Activated CD8-positive, alpha-beta T cell treated with anti-CD3 and anti-CD28 coated beads for 36 hours (primary cell): ENCODE measurements at regions not wholly inside any gene's neighbourhood (a gene's known extent, or its start where the extent isn't known, plus 50 kb on each side); places are given as distances from the start of the nearest gene placed in this dataset.

ENCODE experiments used
- ATAC-seq: fragments of 200-7000 bp; cut with Tn5 transposase; one replicate; pipeline ENCODE4 v1.10.0; 2021; ENCODE audit warnings: mild to moderate bottlenecking, moderate library complexity
- CTCF ChIA-PET: fragments of 350-600 bp; sonication (Branson Sonifier 250); formaldehyde crosslinking; loops from one replicate; lab custom pipeline; 2021; ENCODE audit warnings: antibody characterized with exemption; lab: Charles Lee
- POLR2A ChIA-PET: fragments of 350-600 bp; sonication (Branson Sonifier 250); formaldehyde crosslinking; loops from one replicate; lab custom pipeline; 2021; ENCODE audit warnings: antibody characterized with exemption; lab: Charles Lee
- DNase-seq: peaks from one replicate; pipeline ENCODE4 v3.0.0-alpha.2; 2020
- H3K27ac Mint-ChIP-seq: one replicate; pipeline ENCODE4 v1.8.0; 2021; ENCODE audit warnings: mild to moderate bottlenecking, mixed read lengths
- H3K27me3 Mint-ChIP-seq: one replicate; pipeline ENCODE4 v1.8.0; 2021; ENCODE audit warnings: mixed read lengths
- H3K36me3 Mint-ChIP-seq: one replicate; pipeline ENCODE4 v1.8.0; 2021; ENCODE audit warnings: low read depth, mixed read lengths
- H3K4me1 Mint-ChIP-seq: one replicate; pipeline ENCODE4 v1.8.0; 2021; ENCODE audit warnings: low read depth, mixed read lengths
- H3K4me3 Mint-ChIP-seq: one replicate; pipeline ENCODE4 v1.8.0; 2021; ENCODE audit warnings: mild to moderate bottlenecking, moderate library complexity, mixed read lengths
- H3K9me3 Mint-ChIP-seq: one replicate; pipeline ENCODE4 v1.8.0; 2021; ENCODE audit warnings: mixed read lengths
- intact Hi-C: fragments of 100-400 bp; cut with micrococcal nuclease; formaldehyde crosslinking; loops from one replicate; pipeline ENCODE4 v1.10.0; 2022
- TF ChIP-seq, protein P1 (sequence below): fragments of 200-600 bp; IDR thresholded peaks from one replicate; pipeline ENCODE4 v1.8.0; 2022; ENCODE audit warnings: antibody characterized with exemption, mild to moderate bottlenecking

DNA sequence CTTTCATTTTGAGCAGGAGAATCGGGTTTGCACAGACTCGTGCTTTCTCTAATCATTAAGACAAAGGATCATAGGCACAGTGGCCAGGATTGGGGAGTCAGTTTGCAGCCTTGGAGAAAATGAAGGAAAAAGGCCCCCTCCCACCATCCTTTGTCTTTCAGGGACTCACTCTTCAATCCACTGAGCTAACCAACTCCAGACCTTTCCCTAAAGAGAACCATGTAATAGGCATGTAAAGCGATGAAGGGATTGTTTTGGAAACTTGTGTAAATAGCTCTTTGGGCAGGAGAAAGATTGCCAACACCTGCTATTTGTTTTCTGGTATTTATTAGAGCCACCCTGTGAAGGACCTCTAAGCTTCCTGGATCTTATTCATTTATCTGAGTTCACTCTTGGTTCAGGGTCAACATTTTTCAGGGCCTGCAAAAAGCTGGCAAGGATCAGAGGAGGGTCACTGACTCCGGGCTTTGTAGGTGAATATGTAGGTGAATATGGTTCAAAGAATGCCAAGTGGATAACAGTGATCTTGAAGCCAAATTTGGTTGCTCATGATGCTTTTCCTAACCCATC lies 192.6 kb upstream of the FGGY start:
- intact Hi-C loops, result no loop called here
- Mint-ChIP-seq H3K27me3 (no peaks in the 10 kb centered on the region), H3K4me3 (no peak overlapping the region), H3K36me3 (no peaks in the 10 kb centered on the region), H3K27ac (no peak overlapping the region), H3K9me3 (no peaks in the 10 kb centered on the region), H3K4me1 (no peaks in the 10 kb centered on the region)
- POLR2A ChIA-PET, result no interaction called here
- ATAC-seq (no peak), DNase-seq (no peak)
- TF ChIP-seq, protein P1, sequence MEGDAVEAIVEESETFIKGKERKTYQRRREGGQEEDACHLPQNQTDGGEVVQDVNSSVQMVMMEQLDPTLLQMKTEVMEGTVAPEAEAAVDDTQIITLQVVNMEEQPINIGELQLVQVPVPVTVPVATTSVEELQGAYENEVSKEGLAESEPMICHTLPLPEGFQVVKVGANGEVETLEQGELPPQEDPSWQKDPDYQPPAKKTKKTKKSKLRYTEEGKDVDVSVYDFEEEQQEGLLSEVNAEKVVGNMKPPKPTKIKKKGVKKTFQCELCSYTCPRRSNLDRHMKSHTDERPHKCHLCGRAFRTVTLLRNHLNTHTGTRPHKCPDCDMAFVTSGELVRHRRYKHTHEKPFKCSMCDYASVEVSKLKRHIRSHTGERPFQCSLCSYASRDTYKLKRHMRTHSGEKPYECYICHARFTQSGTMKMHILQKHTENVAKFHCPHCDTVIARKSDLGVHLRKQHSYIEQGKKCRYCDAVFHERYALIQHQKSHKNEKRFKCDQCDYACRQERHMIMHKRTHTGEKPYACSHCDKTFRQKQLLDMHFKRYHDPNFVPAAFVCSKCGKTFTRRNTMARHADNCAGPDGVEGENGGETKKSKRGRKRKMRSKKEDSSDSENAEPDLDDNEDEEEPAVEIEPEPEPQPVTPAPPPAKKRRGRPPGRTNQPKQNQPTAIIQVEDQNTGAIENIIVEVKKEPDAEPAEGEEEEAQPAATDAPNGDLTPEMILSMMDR, result no peak
- CTCF ChIA-PET, result no interaction called here

DNA sequence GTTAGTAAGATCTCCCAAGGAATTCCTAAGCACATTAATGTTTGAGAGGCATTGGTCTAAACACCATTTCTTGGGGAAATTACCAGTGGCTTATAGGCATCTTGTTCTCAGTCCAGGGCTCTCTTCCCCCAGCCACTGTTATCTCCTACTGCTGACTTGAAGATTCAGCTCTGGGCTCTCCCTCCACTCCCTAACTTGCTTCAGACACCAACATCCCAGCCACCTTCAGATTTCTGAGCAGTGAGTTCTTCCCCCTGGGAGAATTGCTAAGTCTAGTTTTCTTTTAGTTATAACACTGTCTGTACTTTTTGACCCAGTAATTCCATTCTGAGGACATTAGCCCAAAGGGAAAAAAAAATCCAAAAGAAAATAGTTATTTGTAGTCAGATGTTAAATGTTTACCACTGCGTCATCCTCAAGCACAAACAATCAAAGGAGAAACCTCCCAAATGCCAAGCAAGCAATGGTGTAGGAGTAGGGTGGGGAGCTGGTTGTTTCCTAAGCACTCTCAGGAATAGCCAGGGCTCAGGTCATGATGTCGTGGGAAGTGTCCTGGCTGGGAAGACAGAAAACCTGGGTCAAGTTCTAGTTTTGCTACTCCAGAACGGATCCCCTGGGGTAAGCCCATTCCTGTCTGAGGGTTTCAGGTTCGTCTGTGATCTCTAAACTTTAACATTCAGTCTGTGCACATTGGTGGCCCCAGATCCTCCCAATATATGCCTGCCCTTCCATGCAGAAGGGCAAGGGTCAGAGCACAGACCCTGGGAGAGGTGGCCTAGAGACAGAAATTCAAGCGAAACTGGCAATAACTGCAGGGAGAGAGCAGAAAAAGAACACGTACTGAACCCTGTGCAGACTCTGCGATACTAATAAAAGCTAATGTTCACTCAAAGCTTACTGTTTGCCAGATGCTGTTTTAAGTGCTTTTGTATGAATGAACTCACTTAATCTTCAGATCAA lies 191.1 kb upstream of the FGGY start:
- Mint-ChIP-seq H3K36me3 (no peaks in the 10 kb centered on the region), H3K9me3 (no peaks in the 10 kb centered on the region), H3K27ac (no peak overlapping the region), H3K4me3 (no peak overlapping the region), H3K4me1 (no peaks in the 10 kb centered on the region), H3K27me3 (no peaks in the 10 kb centered on the region)
- CTCF ChIA-PET, result interaction anchor here (1.0 kb wide), 1 partner anchor 19 kb away, joined by 3 read pairs; no protein-coding TSS in a partner anchor
- POLR2A ChIA-PET, result interaction anchor here (1.1 kb wide), 1 partner anchor 10 kb away, joined by 3 read pairs; no protein-coding TSS in a partner anchor
- ATAC-seq (no peak), DNase-seq (no peak)
- intact Hi-C loops, result no loop called here
- TF ChIP-seq, protein P1, result no peak

DNA sequence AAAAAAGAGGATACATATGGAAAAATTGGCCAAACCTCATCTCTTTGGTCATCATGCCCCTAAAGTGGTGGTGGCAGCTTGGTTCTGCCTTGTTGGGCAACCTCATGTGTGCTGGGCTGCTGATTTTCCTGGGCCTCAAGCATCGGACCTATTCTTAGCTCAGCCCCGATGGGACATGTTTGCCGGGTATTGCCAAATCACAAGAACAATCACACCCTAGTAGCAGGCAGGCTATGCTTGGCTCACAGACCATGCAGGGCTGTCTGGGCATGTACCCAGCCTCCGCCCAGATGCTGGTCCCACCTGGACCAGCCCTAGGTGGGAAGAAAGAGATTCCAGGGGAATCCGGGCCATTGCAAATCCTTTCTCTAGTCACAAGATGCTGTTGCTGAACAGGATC lies 189.4 kb upstream of the FGGY start:
- no peak overlapping the region for H3K4me3 Mint-ChIP-seq
- TF ChIP-seq, protein P1, result no peak
- ChIA-PET CTCF (no interaction called here), POLR2A (no interaction called here)
- no peaks in the 10 kb centered on the region for H3K36me3 Mint-ChIP-seq
- no peaks in the 10 kb centered on the region for H3K9me3 Mint-ChIP-seq
- intact Hi-C loops, result no loop called here
- no peak overlapping the region for H3K27ac Mint-ChIP-seq
- DNase-seq (no peak), ATAC-seq (no peak)
- no peaks in the 10 kb centered on the region for H3K4me1 Mint-ChIP-seq
- H3K27me3 Mint-ChIP-seq, result no peaks in the 10 kb centered on the region

DNA sequence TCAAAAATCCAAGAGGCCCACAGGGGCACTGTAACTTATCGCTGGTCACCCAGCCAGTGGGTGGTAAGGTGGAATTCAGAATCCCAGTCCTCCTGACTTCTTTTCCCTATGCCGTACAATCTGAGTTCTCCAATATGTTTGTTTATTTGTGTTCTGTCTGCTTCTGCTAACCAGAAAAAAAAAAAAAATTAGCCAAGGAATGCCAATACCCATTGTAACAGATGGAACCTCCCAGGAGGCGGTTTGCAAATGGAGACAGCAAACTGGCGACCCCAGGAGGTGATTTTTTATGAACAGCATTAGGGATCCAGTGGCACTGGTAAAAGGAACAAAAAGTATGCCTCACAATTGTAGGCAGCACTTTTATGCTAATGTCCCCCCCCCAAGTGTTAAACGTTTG lies 189.0 kb upstream of the FGGY start:
- Mint-ChIP-seq H3K36me3 (no peaks in the 10 kb centered on the region), H3K9me3 (no peaks in the 10 kb centered on the region), H3K27me3 (no peaks in the 10 kb centered on the region), H3K27ac (no peak overlapping the region), H3K4me3 (no peak overlapping the region), H3K4me1 (no peaks in the 10 kb centered on the region)
- POLR2A ChIA-PET, result no interaction called here
- DNase-seq (no peak), ATAC-seq (no peak)
- TF ChIP-seq, protein P1, result no peak
- CTCF ChIA-PET, result no interaction called here
- intact Hi-C loops, result no loop called here
